HG03354 (cell line): ENCODE measurements at regions not wholly inside any gene's neighbourhood (a gene's known extent, or its start where the extent isn't known, plus 50 kb on each side); places are given as distances from the start of the nearest gene placed in this dataset.

Experiments
- ATAC-seq: cut with Tn5 transposase; IDR thresholded peaks from one replicate; pipeline ENCODE4 v1.9.1; 2021; ENCODE audit warnings: mild to moderate bottlenecking; ENCODE audit not compliant: unreplicated experiment, poor library complexity, severe bottlenecking

DNA sequence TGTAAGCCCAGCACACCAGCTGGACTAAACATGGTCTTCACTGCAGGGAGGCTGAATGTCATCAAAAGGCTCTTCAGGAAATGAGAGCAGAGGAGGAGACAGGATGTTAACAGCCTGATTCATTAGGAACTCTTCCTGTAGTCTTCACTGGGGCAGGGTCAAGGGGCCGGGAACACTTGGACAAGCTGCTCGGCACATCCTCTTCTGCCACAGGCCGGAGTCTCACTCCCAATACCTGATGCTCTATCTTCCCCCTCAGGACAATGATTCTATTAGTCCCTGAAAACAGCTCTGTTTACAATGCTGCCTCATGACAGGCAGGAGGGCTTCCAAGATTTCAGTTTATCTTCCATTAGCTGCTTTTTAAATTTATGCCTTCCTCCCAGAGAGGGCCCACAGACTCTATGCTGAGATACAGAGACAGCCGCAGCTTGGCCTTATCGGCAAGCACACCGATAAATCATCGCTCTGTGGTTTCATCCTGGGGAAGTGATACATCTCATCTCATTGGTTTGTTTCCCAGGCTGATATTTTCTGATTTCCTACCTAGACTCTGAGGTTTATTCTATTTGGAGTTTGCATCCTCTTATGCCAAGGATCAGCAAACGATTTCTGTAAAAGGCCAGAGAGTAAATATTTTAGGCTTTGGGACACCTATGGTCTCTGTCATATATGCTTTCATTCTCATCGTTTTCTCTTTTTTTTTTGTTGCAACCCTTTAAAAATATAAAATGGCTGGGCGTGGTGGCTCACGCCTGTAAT lies 214.0 kb upstream of the ASIC2 start:
- no peak for ATAC-seq

DNA sequence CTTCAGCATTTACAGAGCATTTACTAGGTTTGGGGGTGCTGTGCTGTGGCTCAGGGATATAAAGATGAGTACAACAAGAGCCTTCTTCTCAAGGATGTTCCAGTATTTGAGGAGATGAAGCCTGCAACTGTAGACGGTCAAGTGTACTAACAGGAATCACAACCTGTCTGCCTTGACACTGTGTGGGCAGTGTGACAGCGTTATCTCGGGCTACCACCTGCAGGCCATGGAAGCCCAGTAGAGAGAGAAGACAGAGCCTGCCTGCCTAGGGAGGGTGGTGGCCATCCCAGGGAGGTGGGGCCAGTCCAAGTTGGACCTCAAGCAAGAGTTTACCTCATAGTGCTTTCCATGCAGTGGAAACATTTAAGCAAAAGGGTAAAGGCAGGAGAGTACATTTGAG lies 215.1 kb upstream of the ASIC2 start:
- ATAC-seq: no peak

DNA sequence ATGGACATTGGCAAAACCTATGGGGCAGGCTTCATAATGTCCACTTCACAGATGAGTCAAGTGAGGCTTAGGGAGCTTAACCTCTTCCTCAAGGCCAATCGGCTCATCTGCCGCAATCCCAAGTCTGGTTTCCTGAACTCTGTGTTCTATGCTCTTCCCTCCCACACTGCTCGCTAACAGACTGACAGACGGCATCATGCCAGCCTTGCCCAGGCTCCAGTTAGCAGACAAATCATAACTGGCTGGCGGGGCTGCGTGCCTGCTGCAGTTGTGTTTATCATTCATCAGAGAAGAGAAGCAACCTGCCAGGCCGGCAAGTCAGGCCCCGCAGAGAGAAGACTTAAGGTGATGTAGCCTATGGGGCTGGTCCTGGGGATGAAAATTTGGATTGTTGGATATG lies 216.2 kb upstream of the ASIC2 start:
- no peak for ATAC-seq

DNA sequence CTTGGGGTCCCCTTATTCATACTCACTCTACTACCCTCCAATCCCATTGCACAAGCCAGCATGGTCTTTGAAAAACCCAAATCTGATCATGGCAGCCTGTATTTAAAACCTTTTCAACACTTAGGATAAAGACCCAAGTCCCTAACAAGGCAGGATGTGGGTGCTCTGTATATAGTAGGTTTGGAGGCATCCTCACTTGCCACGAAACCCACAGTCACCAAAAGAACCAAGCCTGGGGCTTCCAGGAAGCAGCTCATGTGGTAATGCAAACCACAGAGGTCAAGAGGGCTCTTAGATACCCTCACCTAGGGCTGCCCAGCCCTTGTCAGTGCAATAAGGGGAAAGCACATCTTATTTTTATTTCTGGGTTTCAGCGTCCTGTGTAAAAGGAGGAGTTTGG lies 218.6 kb upstream of the ASIC2 start:
- no peak for ATAC-seq

DNA sequence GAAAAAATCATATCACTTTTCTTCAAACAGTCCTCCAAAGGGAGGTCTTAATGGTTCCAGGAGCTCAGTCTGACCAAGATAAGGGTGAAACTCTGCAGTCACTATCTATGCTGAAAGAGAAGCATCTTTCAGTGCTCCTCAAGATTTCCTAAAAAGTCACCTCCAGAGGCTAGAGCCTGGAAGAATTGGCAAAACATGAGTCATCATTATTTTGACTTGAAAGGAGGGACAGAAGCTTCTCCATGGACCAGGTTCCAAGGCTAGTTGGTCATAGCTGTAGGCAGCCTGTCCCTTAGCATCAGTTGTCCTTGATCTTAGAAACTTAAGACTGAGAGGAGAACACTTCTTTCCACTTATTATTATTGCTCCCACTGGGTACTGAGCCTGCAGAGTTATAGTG lies 219.0 kb upstream of the ASIC2 start:
- no peak for ATAC-seq

DNA sequence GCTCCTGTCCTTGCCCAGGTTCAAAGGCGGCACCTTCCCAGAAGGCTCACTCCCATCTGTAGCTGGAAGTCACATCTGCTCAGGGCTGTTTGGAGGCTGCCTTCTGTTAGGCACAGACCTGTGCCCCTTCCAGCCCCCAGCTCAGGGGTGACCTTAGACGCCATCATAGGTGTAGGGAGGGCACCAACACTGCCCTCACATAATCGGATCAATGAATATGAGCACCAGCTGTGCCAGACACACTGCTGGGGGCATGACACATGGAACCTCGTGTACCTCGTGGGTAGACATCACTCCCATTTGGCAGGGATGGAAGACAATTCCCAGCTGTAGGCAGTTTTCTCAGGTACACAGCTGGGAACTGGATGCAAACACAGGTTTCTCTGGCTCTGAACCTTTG lies 220.7 kb upstream of the ASIC2 start:
- no peak for ATAC-seq

DNA sequence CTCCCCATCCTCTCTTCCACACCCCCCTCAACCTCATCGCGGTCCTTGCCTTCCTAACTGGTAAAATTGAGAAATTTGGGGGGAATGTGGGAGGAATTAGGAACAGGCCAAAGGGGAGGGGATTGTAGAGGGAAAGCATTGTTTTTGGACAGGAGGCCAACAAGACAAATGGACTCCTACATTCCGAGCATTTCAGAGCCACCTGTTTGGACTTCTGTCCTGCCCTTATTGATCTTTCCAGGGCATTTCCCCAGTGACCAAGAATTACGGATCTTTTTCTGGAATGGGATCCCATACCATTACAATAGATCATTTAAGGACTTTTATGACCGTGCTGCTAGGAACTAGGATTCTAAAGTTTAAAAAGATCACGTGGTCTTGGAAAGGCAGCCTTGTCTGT lies 221.3 kb upstream of the ASIC2 start:
- no peak for ATAC-seq

DNA sequence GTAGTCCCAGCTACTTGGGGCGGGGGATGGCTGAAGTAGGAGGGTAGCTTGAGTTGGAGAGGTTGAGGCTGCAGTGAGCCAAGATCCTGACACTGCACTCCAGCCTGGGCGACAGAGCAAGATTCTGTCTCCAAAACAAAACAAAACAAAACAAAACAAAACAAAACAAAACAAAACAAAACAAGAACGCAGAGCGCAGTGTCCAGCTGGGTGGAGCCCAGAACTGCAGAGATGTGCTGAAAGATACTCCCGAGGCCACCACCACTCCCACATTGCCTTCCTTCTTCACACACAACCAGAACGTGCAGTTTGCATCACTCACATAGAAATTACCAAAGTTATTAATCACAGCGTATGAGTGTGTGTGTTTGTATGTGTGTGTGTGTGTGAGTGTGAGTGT lies 222.9 kb upstream of the ASIC2 start:
- no peak for ATAC-seq

DNA sequence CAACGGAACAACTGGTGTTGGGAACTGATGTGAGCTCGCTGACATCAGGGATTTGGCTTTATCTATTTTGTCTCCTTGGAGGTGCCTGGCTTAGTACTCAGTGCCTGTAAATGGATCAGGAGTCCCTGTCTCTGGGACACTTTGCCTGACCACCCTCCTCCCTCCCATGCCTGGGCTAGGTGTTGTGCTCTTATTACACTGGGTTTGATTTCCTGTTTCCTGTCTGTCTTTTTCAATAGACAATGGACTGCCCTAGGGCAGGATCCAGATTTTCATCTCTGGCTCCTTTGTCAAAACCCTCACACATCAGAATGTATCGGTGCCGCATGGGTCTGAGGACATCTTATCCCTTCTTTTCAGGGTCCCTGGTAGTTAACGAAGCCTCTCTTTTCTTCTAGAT lies 223.6 kb upstream of the ASIC2 start:
- no peak for ATAC-seq

DNA sequence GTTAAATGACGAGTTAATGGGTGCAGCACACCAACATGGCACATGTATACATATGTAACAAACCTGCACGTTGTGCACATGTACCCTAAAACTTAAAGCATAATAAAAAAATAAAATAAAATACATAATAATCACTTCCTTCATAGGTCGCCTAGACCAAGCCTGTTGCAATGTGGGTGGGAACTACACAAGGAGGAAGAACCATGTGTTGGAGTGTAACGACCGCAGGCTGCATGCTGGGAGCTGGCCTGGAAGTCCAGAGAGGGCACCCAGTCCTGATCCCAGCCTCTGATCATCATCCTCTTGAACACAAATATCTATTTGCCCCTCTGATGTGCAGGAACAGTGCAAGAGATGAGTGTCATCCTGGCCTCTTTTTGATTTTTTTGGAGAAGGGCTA lies 224.7 kb upstream of the ASIC2 start:
- ATAC-seq: no peak

DNA sequence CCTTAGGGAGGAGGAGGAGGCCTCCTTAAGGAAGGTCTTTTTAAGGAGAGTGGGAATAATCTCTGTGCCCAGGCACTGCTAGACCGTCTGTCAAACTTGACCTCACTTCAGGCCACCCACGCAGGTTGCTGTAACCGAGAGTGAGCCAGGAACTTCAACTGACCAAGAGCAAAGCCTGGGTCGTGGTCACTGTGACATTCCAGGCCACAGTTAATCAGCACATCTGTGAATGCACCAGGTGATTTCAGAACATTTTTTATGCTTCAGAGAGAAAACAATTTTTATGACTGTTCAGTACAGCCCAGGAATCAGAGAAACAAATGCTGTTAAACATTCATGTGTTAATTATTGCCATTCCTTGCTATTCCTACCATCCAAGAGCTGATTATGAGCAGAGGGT lies 226.6 kb upstream of the ASIC2 start:
- no peak for ATAC-seq

DNA sequence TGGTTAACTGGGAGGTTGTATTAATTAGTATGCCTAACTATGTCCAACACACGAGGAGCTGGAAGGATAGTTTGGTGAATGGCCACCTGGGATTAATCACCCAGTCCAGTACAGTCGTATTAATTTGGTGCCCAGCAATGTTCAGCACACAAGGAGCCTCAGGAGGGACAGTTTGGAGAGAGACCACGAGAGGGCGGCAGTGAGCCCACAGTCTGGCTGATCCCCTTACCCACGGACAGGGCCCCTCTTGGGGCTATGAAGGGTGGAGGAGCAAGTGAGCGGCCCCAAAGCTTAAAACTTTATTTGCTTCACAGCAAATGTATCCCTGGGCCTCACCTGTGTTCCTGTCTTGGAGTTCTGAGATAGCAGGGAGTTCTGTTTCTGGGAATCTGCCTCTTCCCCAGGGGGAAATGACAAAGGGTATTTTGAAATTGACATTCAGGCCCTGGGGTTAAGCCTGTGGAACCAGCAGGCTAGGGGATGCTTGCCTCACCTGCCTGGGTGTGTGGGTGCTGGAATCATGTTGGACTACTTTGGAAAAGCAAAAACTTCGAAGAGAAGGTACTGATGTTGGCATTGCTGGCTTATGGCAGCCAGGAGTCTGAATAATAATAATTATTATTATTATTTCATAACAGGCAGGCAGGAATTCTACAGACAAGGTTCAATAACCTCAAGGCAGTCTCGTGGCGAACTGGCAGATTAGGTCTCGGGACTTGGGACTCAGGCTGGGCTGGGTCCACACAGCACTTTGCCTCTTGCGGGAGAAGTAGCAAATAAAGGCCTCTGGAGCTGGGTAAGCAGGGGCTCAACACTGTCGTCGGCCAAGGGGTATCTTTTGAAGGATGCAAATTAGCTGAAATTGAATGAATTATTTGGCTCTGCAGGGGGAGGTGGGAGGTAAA lies 227.6 kb upstream of the ASIC2 start:
- no peak for ATAC-seq

DNA sequence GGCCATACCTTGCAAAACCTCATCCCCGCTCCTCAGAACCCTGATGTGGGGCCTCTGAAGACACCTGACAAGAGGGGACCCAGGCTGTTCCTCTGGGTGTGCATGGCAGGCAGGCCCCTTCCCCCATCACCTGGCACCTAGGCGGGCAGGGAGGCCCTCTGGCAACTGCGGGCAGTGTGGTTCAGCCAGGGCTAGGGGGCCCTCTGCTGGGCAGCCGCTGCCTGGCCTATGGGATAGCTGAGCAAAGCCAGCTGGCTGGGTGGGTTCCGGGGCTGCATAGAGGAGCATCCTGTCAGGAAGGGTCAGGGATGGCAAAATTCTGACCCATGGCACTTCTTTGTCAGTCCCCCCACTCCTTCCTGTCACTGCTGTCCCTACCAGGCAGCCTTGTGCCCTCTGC lies 228.7 kb upstream of the ASIC2 start:
- ATAC-seq: no peak

DNA sequence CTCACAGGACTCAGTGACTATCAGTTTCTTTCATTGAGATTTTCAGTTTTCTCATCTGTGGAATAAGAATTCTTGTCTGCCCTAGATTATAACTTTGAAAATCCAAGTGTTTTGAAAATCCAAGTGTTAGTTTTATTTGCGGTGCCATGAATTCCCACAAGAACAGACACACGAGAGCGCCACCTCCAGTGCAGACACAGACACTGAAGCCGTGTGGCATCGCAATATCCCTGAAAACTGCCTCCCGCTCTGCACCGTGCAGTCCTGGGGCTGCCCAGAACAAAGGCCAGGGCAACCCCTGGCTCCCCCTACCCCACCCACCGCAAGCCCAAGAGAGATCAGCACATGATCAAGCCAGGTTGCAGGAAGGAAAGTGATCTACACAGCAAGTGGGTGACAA lies 229.5 kb upstream of the ASIC2 start:
- ATAC-seq: no peak

DNA sequence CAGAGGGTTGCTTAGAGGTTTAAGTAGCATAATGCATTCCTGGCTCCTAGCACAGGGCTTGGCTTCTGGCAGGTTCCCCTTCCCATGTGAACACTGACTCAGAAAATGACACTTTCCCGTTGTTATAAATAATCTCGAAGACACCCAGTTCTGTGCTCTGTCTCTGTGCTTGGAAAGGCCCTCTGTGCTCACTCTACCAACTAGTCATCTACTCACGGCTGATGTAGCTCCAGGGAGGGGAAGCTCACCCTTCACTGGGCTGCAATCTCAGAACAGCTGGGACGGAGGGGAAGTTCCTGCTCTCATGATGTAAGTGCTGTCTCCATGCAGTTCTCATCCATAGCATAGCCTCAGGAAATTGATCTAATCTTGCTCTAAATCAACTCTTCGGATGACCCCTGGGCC lies 230.5 kb upstream of the ASIC2 start:
- ATAC-seq: no peak

DNA sequence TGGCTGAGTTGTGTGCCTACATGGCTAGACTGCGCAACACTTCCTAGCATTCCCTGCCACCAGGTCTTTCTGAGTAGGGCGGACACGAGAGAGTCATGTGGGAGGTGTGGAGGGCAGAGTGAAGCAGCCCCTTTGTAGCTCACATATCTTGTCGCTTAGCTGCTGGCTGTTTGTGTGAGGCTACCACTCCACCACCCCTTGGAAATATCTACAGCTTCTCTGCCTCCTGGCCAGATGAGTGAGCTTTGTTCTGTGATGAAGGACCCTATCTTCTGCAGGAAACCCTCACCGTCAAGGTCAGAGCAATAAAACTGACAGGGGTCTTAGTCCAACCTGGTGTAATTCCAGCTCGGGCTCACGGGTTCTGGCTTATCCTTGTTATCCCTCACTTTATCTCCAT lies 232.1 kb upstream of the ASIC2 start:
- ATAC-seq: no peak

DNA sequence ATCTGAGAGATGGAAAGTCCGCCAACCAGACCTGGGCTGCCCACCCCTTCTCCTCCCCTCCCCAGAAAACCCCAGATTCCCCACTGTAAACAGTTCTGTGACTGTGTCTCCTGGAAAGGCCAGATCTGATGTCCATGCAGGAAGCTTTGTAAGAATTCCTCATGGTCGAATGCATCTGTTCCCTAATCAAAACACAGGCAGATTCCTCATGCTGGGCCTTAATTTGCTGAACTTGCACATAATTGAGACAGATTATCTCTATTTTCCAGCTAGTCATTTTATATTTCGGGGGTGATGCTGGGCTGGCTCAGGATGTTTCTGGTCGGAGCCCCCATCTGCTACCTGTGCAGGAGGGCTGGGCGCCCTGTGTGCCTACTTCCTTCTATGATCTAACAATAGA lies 233.6 kb upstream of the ASIC2 start:
- no peak for ATAC-seq

DNA sequence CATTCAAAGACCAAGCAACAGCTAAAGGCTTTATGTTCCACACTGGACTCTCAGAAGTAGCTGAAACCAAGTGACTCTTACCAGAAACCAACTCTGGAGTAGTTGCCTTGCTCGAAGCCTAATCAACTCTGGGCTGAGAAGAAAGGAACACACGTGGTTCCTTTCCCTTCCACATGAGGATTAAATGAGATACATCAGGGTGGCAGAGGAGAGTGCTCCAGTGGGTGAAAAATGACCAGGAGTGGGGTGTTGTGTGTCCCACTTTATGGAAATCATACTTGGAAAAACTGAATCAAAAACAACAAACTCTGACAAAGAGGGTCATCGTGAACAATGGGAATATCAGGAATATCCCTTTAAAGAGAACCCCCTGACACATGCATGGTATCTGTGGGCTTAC lies 234.2 kb upstream of the ASIC2 start:
- ATAC-seq: no peak

DNA sequence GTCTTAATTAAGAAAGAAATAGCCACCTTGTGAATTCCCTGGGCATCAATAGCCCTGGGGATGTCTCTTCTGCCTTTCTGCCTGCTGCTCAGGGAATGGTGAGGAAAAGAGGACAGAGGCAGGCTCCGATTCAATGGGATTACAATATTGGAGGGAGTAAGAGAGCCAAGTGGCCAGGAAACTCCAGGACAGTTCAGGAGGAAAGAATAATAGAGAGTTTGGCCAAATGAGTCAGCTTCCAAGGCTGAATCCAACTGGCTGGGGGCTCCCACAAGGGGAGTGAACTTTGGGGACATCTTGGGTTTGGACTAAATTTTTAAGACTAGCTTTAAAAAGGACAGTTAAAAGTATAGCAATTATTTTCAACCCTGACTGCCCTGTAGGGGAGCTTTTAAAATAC lies 235.8 kb upstream of the ASIC2 start:
- ATAC-seq: no peak

DNA sequence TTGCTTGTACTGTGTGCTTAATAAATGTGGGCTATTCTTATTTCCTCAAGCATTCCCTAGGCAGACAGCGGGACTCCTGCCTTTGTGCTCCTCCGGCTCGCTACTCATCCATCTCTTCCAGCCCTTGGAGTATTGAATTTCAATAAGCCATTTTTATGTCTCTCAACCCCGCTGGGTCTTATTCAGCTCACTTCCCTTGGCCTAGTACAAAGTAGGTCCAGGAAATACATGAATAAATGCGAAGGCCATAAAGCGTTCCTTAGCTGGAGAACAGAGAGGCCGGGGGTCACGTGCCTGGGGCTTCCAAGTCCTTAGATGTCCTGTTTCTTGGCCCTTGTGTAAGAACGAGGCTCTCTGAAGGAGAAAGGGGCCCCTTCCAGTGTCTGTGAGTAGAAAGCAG lies 236.7 kb upstream of the ASIC2 start:
- no peak for ATAC-seq

DNA sequence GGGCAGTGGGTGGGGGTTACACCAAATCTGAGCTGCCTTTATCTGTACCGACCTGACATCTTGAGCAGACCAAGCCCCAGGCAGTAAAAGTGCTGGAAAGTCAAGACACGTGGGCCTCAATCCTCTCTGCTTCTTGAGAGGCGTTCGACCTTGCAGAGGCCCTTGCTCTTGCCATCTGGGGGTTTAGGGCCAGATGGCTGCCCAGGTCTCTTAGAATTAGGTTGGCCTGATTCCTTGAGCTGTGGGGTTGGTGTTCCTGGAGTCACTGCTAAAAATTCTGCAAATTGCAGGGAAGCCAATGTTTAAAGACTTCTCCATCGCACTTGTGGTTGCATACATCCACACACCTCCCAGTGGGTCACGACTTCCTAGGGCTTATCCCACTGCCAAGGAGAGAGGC lies 238.2 kb upstream of the ASIC2 start:
- no peak for ATAC-seq
